ENCODE measurements at regions not wholly inside any gene's neighbourhood (a gene's known extent, or its start where the extent isn't known, plus 50 kb on each side); places are given as distances from the start of the nearest gene placed in this dataset.

- TF ChIP-seq, protein P1, sequence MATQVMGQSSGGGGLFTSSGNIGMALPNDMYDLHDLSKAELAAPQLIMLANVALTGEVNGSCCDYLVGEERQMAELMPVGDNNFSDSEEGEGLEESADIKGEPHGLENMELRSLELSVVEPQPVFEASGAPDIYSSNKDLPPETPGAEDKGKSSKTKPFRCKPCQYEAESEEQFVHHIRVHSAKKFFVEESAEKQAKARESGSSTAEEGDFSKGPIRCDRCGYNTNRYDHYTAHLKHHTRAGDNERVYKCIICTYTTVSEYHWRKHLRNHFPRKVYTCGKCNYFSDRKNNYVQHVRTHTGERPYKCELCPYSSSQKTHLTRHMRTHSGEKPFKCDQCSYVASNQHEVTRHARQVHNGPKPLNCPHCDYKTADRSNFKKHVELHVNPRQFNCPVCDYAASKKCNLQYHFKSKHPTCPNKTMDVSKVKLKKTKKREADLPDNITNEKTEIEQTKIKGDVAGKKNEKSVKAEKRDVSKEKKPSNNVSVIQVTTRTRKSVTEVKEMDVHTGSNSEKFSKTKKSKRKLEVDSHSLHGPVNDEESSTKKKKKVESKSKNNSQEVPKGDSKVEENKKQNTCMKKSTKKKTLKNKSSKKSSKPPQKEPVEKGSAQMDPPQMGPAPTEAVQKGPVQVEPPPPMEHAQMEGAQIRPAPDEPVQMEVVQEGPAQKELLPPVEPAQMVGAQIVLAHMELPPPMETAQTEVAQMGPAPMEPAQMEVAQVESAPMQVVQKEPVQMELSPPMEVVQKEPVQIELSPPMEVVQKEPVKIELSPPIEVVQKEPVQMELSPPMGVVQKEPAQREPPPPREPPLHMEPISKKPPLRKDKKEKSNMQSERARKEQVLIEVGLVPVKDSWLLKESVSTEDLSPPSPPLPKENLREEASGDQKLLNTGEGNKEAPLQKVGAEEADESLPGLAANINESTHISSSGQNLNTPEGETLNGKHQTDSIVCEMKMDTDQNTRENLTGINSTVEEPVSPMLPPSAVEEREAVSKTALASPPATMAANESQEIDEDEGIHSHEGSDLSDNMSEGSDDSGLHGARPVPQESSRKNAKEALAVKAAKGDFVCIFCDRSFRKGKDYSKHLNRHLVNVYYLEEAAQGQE (IDR thresholded peaks at IDR 0.05): no peak
- no peak for TF ChIP-seq FOXA1 (IDR thresholded peaks at IDR 0.05)
- TF ChIP-seq FOXA2 (IDR thresholded peaks at IDR 0.05): no peak
- TF ChIP-seq, protein P2, sequence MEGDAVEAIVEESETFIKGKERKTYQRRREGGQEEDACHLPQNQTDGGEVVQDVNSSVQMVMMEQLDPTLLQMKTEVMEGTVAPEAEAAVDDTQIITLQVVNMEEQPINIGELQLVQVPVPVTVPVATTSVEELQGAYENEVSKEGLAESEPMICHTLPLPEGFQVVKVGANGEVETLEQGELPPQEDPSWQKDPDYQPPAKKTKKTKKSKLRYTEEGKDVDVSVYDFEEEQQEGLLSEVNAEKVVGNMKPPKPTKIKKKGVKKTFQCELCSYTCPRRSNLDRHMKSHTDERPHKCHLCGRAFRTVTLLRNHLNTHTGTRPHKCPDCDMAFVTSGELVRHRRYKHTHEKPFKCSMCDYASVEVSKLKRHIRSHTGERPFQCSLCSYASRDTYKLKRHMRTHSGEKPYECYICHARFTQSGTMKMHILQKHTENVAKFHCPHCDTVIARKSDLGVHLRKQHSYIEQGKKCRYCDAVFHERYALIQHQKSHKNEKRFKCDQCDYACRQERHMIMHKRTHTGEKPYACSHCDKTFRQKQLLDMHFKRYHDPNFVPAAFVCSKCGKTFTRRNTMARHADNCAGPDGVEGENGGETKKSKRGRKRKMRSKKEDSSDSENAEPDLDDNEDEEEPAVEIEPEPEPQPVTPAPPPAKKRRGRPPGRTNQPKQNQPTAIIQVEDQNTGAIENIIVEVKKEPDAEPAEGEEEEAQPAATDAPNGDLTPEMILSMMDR (IDR thresholded peaks at IDR 0.05; ENCODE audit: low read depth, low read length, missing input control): no peak
- TF ChIP-seq JUND (IDR thresholded peaks at IDR 0.05): no peak
Measured at GRCh38 chr2:78585871-78586270, 439.6 kb upstream of the REG3G start (continued).

GRCh38 chr2:78586316-78586715, 439.2 kb upstream of the REG3G start:
- Histone ChIP-seq H3K36me3 (ENCODE audit: control insufficient read depth in 4 of 4, insufficient read depth in 3 of 4, low read depth in 1 of 4, low read length in 3 of 4) (no peaks in the 10 kb centered on the region), H3K27me3 (ENCODE audit: control insufficient read depth in 4 of 4, insufficient read depth in 4 of 4, low read length in 3 of 4) (no peaks in the 10 kb centered on the region), H3K27ac (ENCODE audit: low read depth in 1 of 2, low read length in 2 of 2) (no peak overlapping the region), H3K4me1 (ENCODE audit: control insufficient read depth in 4 of 4, insufficient read depth in 4 of 4, low read length in 3 of 4) (no peaks in the 10 kb centered on the region), H3K4me3 (ENCODE audit: low read depth in 1 of 3, low read length in 3 of 3) (no peak overlapping the region), H3K9me3 (ENCODE audit: control insufficient read depth in 4 of 4, low read length in 3 of 4) (no peaks in the 10 kb centered on the region), H3K9ac (ENCODE audit: low read depth in 1 of 2, low read length in 2 of 2) (no peak overlapping the region)
- TF ChIP-seq ZBTB33 (IDR thresholded peaks at IDR 0.05) (no peak), YY1 (IDR thresholded peaks at IDR 0.05) (no peak), RAD21 (IDR thresholded peaks at IDR 0.05) (no peak), NR2F2 (IDR thresholded peaks at IDR 0.05) (no peak), HNF4G (IDR thresholded peaks at IDR 0.05) (no peak), EGR1 (IDR thresholded peaks at IDR 0.05; ENCODE audit: low read depth in 2 of 2) (no peak), SP1 (IDR thresholded peaks at IDR 0.05) (no peak), RXRA (IDR thresholded peaks at IDR 0.05) (no peak), JUND (IDR thresholded peaks at IDR 0.05) (no peak), FOXA1 (IDR thresholded peaks at IDR 0.05) (no peak), GABPA (IDR thresholded peaks at IDR 0.05 in 1 of 2, conservative IDR thresholded peaks at IDR 0.05 in 1 of 2) (no peak), HNF4A (conservative IDR thresholded peaks at IDR 0.05) (no peak), TAF1 (conservative IDR thresholded peaks at IDR 0.05) (no peak), MAX (IDR thresholded peaks at IDR 0.05) (no peak), FOXA2 (IDR thresholded peaks at IDR 0.05) (no peak)
- TF ChIP-seq, protein P2 (IDR thresholded peaks at IDR 0.05; ENCODE audit: low read depth, low read length, missing input control): no peak
- TF ChIP-seq, protein P1 (IDR thresholded peaks at IDR 0.05): no peak
- no peak for DNase-seq (ENCODE audit: low spot score)
- 41% methylated on average over 1 of the region's 1 CpG for WGBS
